ENCODE measurements at regions not wholly inside any gene's neighbourhood (a gene's known extent, or its start where the extent isn't known, plus 50 kb on each side); places are given as distances from the start of the nearest gene placed in this dataset.

DNA sequence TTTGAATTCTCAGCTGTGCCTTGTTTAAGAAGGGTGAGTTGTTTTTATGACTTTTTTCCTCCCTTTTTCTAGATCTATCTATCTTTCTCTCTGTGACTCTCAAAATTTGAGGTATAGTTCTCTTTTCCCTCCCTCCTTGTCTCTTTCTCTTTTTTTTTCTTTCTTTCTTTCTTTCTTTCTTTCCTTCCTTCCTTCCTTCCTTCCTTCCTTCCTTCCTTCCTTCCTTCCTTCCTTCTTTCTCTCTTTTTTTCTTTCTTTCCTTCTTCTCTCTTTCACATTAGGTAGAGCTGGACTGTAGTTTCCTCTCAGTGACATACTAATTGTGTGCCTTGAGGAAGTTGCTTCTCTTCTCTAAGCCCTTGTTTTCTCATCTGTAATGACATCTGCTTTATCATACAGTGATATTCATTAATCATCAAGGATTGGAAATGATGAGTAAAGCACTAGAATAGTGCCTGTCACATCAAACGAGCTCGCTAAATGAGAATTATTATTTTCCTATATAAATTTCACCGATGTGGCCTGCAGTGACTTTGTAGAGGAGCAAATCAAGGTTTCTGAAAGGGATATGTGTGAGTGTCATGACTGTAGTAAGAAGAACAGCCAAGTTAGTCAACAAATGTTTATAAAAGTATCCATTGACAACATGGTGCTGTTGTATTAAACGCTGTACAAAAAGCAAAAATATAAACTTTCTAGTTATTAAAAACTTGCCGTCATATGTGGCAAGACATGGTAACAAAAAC, 78.9 kb upstream of the SLC38A2 start:
- Histone ChIP-seq H3K27ac (ENCODE audit: low read depth, low read length) (peak overlapping the region; percentile 96), H3K9me2 (ENCODE audit: insufficient read depth) (no peaks in the 10 kb centered on the region), H3K79me2 (ENCODE audit: insufficient read depth, low read length) (peaks cover 7% of the 10 kb centered on the region; the same call in 1 of the 2 replicates), H3K27me3 (ENCODE audit: insufficient read depth, low read length) (no peaks in the 10 kb centered on the region), H3K4me1 (ENCODE audit: control insufficient read depth in 1 of 2, insufficient read depth in 2 of 2, low read length in 2 of 2) (peaks cover 88 to 94% of the 10 kb centered on the region in 2 experiments), H3K9ac (ENCODE audit: low read length) (peak overlapping the region; percentile 58), H3K9me3 (ENCODE audit: control insufficient read depth in 1 of 2, insufficient read depth in 1 of 2, low read depth in 1 of 2, low read length in 2 of 2) (no peaks in the 10 kb centered on the region), H3K4me2 (ENCODE audit: low read length) (peak overlapping the region; percentile 68), H4K20me1 (ENCODE audit: insufficient read depth) (no peaks in the 10 kb centered on the region), H3K36me3 (ENCODE audit: control insufficient read depth in 1 of 2, insufficient read depth in 2 of 2, low read length in 2 of 2) (no peaks in the 10 kb centered on the region), H2AFZ (ENCODE audit: low read depth, low read length, poor library complexity, severe bottlenecking) (no peak overlapping the region), H3K4me3 (replicated peaks in 1 of 2; ENCODE audit: low read depth in 1 of 2, low read length in 2 of 2) (peak overlapping the region in 1 of 2 experiments; percentile 8; a peak in 1 of 4 replicates)
- ATAC-seq (no peak), DNase-seq (ENCODE audit: low read depth, low spot score) (no peak)
- RAD21 ChIA-PET (ENCODE audit: low non-redundant PET in 1 of 2, low total read pairs in 2 of 2, uncharacterized antibody in 2 of 2, unreplicated experiment in 2 of 2): no interaction called here
- POLR2A ChIA-PET: interaction anchor here (0.7 to 3.3 kb wide), 8 partner anchors 10 to 619 kb away, joined by 3 to 18 read pairs (median 3); no protein-coding TSS in a partner anchor
- no TSS peak for BruUV-seq (replicated peaks)
- CTCF ChIA-PET: interaction anchor here (1.4 kb wide), 1 partner anchor 10 kb away, joined by 3 read pairs; no protein-coding TSS in a partner anchor
- intact Hi-C loops (cut with micrococcal nuclease): loop anchor here (5.0 kb wide), 1 partner anchor 84 kb away; no protein-coding TSS in a partner anchor
- TF ChIP-seq, protein P1, sequence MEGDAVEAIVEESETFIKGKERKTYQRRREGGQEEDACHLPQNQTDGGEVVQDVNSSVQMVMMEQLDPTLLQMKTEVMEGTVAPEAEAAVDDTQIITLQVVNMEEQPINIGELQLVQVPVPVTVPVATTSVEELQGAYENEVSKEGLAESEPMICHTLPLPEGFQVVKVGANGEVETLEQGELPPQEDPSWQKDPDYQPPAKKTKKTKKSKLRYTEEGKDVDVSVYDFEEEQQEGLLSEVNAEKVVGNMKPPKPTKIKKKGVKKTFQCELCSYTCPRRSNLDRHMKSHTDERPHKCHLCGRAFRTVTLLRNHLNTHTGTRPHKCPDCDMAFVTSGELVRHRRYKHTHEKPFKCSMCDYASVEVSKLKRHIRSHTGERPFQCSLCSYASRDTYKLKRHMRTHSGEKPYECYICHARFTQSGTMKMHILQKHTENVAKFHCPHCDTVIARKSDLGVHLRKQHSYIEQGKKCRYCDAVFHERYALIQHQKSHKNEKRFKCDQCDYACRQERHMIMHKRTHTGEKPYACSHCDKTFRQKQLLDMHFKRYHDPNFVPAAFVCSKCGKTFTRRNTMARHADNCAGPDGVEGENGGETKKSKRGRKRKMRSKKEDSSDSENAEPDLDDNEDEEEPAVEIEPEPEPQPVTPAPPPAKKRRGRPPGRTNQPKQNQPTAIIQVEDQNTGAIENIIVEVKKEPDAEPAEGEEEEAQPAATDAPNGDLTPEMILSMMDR (IDR thresholded peaks at IDR 0.05 in 2 of 3, conservative IDR thresholded peaks at IDR 0.05 in 1 of 3; ENCODE audit: borderline replicate concordance in 1 of 3, insufficient read depth in 1 of 3, low read depth in 2 of 3, low read length in 2 of 3): no peak
- TF ChIP-seq POLR2A (IDR thresholded peaks at IDR 0.05; ENCODE audit: borderline replicate concordance, extremely low read depth, insufficient read depth, insufficient read length) (no peak), SRF (IDR thresholded peaks at IDR 0.05; ENCODE audit: low read depth) (no peak), ATF3 (IDR thresholded peaks at IDR 0.05) (no peak), JUND (IDR thresholded peaks at IDR 0.05) (peak; percentile 51), YY1 (IDR thresholded peaks at IDR 0.05; ENCODE audit: extremely low read depth, insufficient replicate concordance, low read depth, low read length) (no peak), POLR2AphosphoS5 (IDR thresholded peaks at IDR 0.05; ENCODE audit: low read depth, low read length) (no peak; the same call in 1 of the 2 replicates), EZH2phosphoT487 (IDR thresholded peaks at IDR 0.05; ENCODE audit: borderline replicate concordance) (no peak), RAD21 (IDR thresholded peaks at IDR 0.05; ENCODE audit: low read depth) (no peak), TCF7L2 (IDR thresholded peaks at IDR 0.05; ENCODE audit: borderline replicate concordance, extremely low read depth, insufficient read depth, insufficient read length) (peak; percentile 38), EGR1 (IDR thresholded peaks at IDR 0.05; ENCODE audit: low read depth) (no peak), ZFX (IDR thresholded peaks at IDR 0.05) (no peak), CBX3 (IDR thresholded peaks at IDR 0.05; ENCODE audit: low read depth) (no peak; the same call in 1 of the 2 replicates), EZH2 (IDR thresholded peaks at IDR 0.05) (no peak), REST (IDR thresholded peaks at IDR 0.05; ENCODE audit: low read depth) (no peak), SP1 (IDR thresholded peaks at IDR 0.05; ENCODE audit: low read depth) (peak; percentile 60), ZNF274 (IDR thresholded peaks at IDR 0.05; ENCODE audit: low read depth, low read length) (no peak)
- TF ChIP-seq, protein P2, sequence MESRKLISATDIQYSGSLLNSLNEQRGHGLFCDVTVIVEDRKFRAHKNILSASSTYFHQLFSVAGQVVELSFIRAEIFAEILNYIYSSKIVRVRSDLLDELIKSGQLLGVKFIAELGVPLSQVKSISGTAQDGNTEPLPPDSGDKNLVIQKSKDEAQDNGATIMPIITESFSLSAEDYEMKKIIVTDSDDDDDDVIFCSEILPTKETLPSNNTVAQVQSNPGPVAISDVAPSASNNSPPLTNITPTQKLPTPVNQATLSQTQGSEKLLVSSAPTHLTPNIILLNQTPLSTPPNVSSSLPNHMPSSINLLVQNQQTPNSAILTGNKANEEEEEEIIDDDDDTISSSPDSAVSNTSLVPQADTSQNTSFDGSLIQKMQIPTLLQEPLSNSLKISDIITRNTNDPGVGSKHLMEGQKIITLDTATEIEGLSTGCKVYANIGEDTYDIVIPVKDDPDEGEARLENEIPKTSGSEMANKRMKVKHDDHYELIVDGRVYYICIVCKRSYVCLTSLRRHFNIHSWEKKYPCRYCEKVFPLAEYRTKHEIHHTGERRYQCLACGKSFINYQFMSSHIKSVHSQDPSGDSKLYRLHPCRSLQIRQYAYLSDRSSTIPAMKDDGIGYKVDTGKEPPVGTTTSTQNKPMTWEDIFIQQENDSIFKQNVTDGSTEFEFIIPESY (IDR thresholded peaks at IDR 0.05; ENCODE audit: extremely low read depth, insufficient replicate concordance, low read length): no peak
- TF ChIP-seq, protein P3, sequence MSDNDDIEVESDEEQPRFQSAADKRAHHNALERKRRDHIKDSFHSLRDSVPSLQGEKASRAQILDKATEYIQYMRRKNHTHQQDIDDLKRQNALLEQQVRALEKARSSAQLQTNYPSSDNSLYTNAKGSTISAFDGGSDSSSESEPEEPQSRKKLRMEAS (IDR thresholded peaks at IDR 0.05): no peak

Measured in HCT116 (cell line).